Keratinocyte (primary cell): ENCODE measurements at regions not wholly inside any gene's neighbourhood (a gene's known extent, or its start where the extent isn't known, plus 50 kb on each side); places are given as distances from the start of the nearest gene placed in this dataset.

Source experiments
- DNase-seq: peaks from one replicate; pipeline ENCODE4 v3.0.0-alpha.2; 2011; ENCODE audit warnings: low read depth, missing footprints, low spot score
- FAIRE-seq: peaks from 2 replicates; lab custom pipeline; 2011; peaks lifted over from hg19 to GRCh38; lab: Jason Lieb, UNC
- H2AFZ ChIP-seq: 2 replicates; pipeline ENCODE4 v1.6.0; 2012; ENCODE audit warnings: low read length, control low read depth, inconsistent platforms; ENCODE audit not compliant: control insufficient read depth
- H3K27ac ChIP-seq: 2 replicates; pipeline ENCODE4 v1.5.1; 2011; ENCODE audit warnings: low read length; ENCODE audit not compliant: control insufficient read depth, insufficient read depth
- H3K27me3 ChIP-seq: 3 replicates; pipeline ENCODE4 v1.6.0; 2011; ENCODE audit warnings: low read length; ENCODE audit not compliant: control insufficient read depth, insufficient read depth; ENCODE audit errors: extremely low read depth
- H3K36me3 ChIP-seq, 2 experiments: 2 replicates in 1 of 2; 3 replicates in 1 of 2; pipeline ENCODE4 v1.5.1; 2011; ENCODE audit warnings: low read length in 2 of 2, mild to moderate bottlenecking in 1 of 2; ENCODE audit not compliant: control insufficient read depth in 2 of 2, insufficient read depth in 2 of 2; ENCODE audit errors: extremely low read depth in 1 of 2
- H3K4me1 ChIP-seq: 3 replicates; pipeline ENCODE4 v1.5.1; 2011; ENCODE audit warnings: low read length; ENCODE audit not compliant: control insufficient read depth, insufficient read depth; ENCODE audit errors: extremely low read depth
- H3K4me2 ChIP-seq: 3 replicates; pipeline ENCODE4 v1.6.0; 2011; ENCODE audit warnings: low read depth, low read length; ENCODE audit not compliant: control insufficient read depth, insufficient read depth; ENCODE audit errors: extremely low read depth
- H3K4me3 ChIP-seq, 3 experiments: fragments of 200-600 bp in 1 of 3; sonication (generic) in 1 of 3; 2 replicates in 2 of 3; 3 replicates in 1 of 3; pipeline ENCODE4 v1.5.1; 2011 to 2016; ENCODE audit warnings: low read length in 3 of 3, mild to moderate bottlenecking in 3 of 3, control low read depth in 2 of 3, inconsistent platforms in 1 of 3, low read depth in 1 of 3, mixed read lengths in 1 of 3, mixed run types in 1 of 3, moderate library complexity in 1 of 3; ENCODE audit not compliant: control insufficient read depth in 2 of 3, insufficient read depth in 2 of 3; ENCODE audit errors: extremely low read depth in 1 of 3
- H3K79me2 ChIP-seq: 2 replicates; pipeline ENCODE4 v1.6.0; 2012; ENCODE audit warnings: low read length; ENCODE audit not compliant: control insufficient read depth, insufficient read depth
- H3K9ac ChIP-seq: 3 replicates; pipeline ENCODE4 v1.6.0; 2011; ENCODE audit warnings: low read length; ENCODE audit not compliant: control insufficient read depth, insufficient read depth; ENCODE audit errors: extremely low read depth
- H3K9me1 ChIP-seq: 3 replicates; pipeline ENCODE4 v1.6.0; 2011; ENCODE audit warnings: low read length; ENCODE audit not compliant: control insufficient read depth, insufficient read depth; ENCODE audit errors: extremely low read depth
- H3K9me3 ChIP-seq: 2 replicates; pipeline ENCODE4 v1.5.1; 2012; ENCODE audit warnings: low read depth, low read length; ENCODE audit not compliant: control insufficient read depth
- H4K20me1 ChIP-seq: 3 replicates; pipeline ENCODE4 v1.6.0; 2011; ENCODE audit warnings: low read length; ENCODE audit not compliant: control insufficient read depth, insufficient read depth; ENCODE audit errors: extremely low read depth
- EZH2 ChIP-seq: IDR thresholded peaks from one replicate; pipeline ENCODE4 v1.6.1; 2012; ENCODE audit warnings: inconsistent platforms, mild to moderate bottlenecking, low read length, moderate library complexity
- dilution Hi-C: fragments of 300-500 bp; cut with MboI; formaldehyde crosslinking; loops from one replicate; pipeline ENCODE4 v1.7.0; 2020; ENCODE audit warnings: low sequenced_read_pairs; ENCODE audit not compliant: extremely low pct_ligation_motif_present
- TF ChIP-seq, protein P1 (sequence below), 3 experiments: IDR thresholded peaks in 1 of 3; conservative IDR thresholded peaks in 1 of 3; optimal IDR thresholded peaks in 1 of 3; 2 replicates in 2 of 3; 3 replicates in 1 of 3; pipeline versions ENCODE3 to v1.5.1; 2011; ENCODE audit warnings: low read length in 3 of 3, mild to moderate bottlenecking in 3 of 3, moderate library complexity in 2 of 3, control low read depth in 1 of 3, inconsistent platforms in 1 of 3; ENCODE audit not compliant: insufficient read depth in 2 of 3; ENCODE audit errors: extremely low read depth in 1 of 3

DNA sequence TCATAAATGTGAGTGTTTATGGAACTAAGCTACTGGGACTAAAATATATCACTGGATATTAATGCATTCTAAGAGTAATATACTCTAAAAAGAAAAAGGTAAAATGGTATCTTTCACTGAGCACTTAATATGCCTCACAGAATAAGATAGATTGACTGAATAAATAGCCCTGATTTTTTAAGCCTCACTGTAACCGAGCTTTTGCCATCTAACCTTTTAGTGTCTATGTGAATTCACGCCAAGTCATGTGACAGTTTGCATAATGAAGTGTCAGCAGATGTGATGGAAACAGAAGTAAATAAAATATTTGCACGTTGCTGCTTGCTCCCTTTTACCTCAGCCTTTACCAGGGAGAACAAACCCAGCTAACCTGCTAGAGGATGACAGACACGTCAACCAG is 119.7 kb upstream of the NWD2 start:
- Histone ChIP-seq H3K27ac (no peak overlapping the region), H3K4me3 (no peak overlapping the region), H3K27me3 (no peaks in the 10 kb centered on the region), H3K4me2 (no peak overlapping the region), H3K9ac (no peak overlapping the region), H4K20me1 (no peaks in the 10 kb centered on the region), H3K79me2 (no peaks in the 10 kb centered on the region), H3K9me1 (no peaks in the 10 kb centered on the region), H3K4me1 (no peaks in the 10 kb centered on the region), H3K36me3 (no peaks in the 10 kb centered on the region), H3K9me3 (no peaks in the 10 kb centered on the region), H2AFZ (no peak overlapping the region)
- dilution Hi-C loops: no loop called here
- FAIRE-seq (no peak), DNase-seq (no peak)
- no peak for TF ChIP-seq EZH2
- TF ChIP-seq, protein P1, sequence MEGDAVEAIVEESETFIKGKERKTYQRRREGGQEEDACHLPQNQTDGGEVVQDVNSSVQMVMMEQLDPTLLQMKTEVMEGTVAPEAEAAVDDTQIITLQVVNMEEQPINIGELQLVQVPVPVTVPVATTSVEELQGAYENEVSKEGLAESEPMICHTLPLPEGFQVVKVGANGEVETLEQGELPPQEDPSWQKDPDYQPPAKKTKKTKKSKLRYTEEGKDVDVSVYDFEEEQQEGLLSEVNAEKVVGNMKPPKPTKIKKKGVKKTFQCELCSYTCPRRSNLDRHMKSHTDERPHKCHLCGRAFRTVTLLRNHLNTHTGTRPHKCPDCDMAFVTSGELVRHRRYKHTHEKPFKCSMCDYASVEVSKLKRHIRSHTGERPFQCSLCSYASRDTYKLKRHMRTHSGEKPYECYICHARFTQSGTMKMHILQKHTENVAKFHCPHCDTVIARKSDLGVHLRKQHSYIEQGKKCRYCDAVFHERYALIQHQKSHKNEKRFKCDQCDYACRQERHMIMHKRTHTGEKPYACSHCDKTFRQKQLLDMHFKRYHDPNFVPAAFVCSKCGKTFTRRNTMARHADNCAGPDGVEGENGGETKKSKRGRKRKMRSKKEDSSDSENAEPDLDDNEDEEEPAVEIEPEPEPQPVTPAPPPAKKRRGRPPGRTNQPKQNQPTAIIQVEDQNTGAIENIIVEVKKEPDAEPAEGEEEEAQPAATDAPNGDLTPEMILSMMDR (optimal IDR thresholded peaks at IDR 0.05 in 1 of 3, IDR thresholded peaks at IDR 0.05 in 1 of 3, conservative IDR thresholded peaks at IDR 0.05 in 1 of 3; ENCODE audit: extremely low read depth in 1 of 3, insufficient read depth in 2 of 3, low read length in 3 of 3): no peak

DNA sequence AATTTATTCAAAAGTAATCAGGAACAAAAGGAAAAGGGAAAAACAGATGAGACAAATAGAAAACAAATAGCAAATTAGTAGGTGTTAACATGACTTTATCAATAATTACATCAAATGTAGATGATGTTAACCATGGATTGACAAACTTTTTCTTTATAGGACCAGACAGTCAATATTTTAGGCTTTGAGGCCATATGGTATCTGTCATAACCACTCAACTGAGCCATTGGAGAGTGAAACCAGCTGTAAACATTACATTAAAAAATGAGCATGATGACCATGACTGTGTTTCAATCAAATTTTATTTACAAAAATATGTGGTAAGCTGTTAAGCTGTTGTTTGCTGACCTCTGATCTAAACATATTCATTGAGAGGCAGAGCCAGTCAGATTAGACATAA is 118.5 kb upstream of the NWD2 start:
- Histone ChIP-seq H2AFZ (no peak overlapping the region), H3K4me3 (no peak overlapping the region), H3K9me3 (no peaks in the 10 kb centered on the region), H3K9me1 (no peaks in the 10 kb centered on the region), H3K27ac (no peak overlapping the region), H3K4me1 (no peaks in the 10 kb centered on the region), H3K79me2 (no peaks in the 10 kb centered on the region), H3K36me3 (no peaks in the 10 kb centered on the region), H4K20me1 (no peaks in the 10 kb centered on the region), H3K9ac (no peak overlapping the region), H3K27me3 (no peaks in the 10 kb centered on the region), H3K4me2 (no peak overlapping the region)
- FAIRE-seq (no peak), DNase-seq (no peak)
- dilution Hi-C loops: no loop called here
- no peak for TF ChIP-seq EZH2

DNA sequence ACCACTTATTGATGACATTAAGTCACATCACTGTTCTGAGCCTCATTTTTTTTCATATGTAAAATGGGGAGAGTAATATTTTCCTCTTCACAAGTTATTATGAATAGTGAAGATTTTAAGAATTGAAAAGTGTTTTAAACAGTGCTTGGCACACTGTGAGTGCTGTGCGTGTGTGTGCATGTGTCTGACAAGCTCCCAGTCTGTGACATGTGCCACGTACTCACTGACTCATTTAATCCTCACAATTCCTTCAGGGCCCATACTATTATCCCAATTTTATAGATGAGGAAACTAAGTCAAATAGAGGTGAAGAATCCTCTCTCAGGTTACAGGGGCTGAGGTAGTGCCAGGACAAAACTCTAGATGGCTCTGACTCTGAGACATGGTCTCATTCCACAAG is 114.1 kb upstream of the NWD2 start:
- FAIRE-seq: peak; percentile 9
- Histone ChIP-seq H4K20me1 (no peaks in the 10 kb centered on the region), H2AFZ (no peak overlapping the region), H3K79me2 (no peaks in the 10 kb centered on the region), H3K9ac (no peak overlapping the region), H3K27me3 (no peaks in the 10 kb centered on the region), H3K27ac (no peak overlapping the region), H3K4me2 (no peak overlapping the region), H3K9me3 (no peaks in the 10 kb centered on the region), H3K9me1 (no peaks in the 10 kb centered on the region), H3K36me3 (no peaks in the 10 kb centered on the region), H3K4me3 (no peak overlapping the region), H3K4me1 (no peaks in the 10 kb centered on the region)
- dilution Hi-C loops: no loop called here
- TF ChIP-seq, protein P1 (optimal IDR thresholded peaks at IDR 0.05 in 1 of 3, IDR thresholded peaks at IDR 0.05 in 1 of 3, conservative IDR thresholded peaks at IDR 0.05 in 1 of 3; ENCODE audit: extremely low read depth in 1 of 3, insufficient read depth in 2 of 3, low read length in 3 of 3): no peak
- TF ChIP-seq EZH2: no peak
- DNase-seq: no peak
